ENCODE measurements at regions not wholly inside any gene's neighbourhood (a gene's known extent, or its start where the extent isn't known, plus 50 kb on each side); places are given as distances from the start of the nearest gene placed in this dataset.

- DNase-seq (ENCODE audit: low read depth, low spot score): no peak
These were observed 594.9 kb upstream of the IGFBP3 start for GRCh38 chr7:46515844-46516590.

- DNase-seq (ENCODE audit: low read depth, low spot score): no peak
These were observed 592.4 kb upstream of the IGFBP3 start for GRCh38 chr7:46513447-46513848.

- DNase-seq (ENCODE audit: low read depth, low spot score): no peak
These were observed 591.9 kb upstream of the IGFBP3 start for GRCh38 chr7:46512891-46513413.

- no peak for DNase-seq (ENCODE audit: low read depth, low spot score)
These were observed 590.6 kb upstream of the IGFBP3 start for GRCh38 chr7:46511442-46512215.

GRCh38 chr7:46508583-46508982, 587.5 kb upstream of the IGFBP3 start:
- DNase-seq (ENCODE audit: low read depth, low spot score): no peak

- no peak for DNase-seq (ENCODE audit: low read depth, low spot score)
These were observed 586.5 kb upstream of the IGFBP3 start for GRCh38 chr7:46507560-46507959.

- DNase-seq (ENCODE audit: low read depth, low spot score): no peak
These were observed 573.4 kb upstream of the IGFBP3 start for GRCh38 chr7:46494441-46494840.

GRCh38 chr7:46494028-46494427, 573.0 kb upstream of the IGFBP3 start:
- DNase-seq (ENCODE audit: low read depth, low spot score): no peak

- no peak for DNase-seq (ENCODE audit: low read depth, low spot score)
These were observed 572.1 kb upstream of the IGFBP3 start for GRCh38 chr7:46493196-46493595.

- DNase-seq (ENCODE audit: low read depth, low spot score): no peak
These were observed 571.4 kb upstream of the IGFBP3 start for GRCh38 chr7:46492466-46492865.

- no peak for DNase-seq (ENCODE audit: low read depth, low spot score)
These were observed 569.3 kb upstream of the IGFBP3 start for GRCh38 chr7:46490406-46490805.

- DNase-seq (ENCODE audit: low read depth, low spot score): no peak
These were observed 568.0 kb upstream of the IGFBP3 start for GRCh38 chr7:46489106-46489505.

- no peak for DNase-seq (ENCODE audit: low read depth, low spot score)
These were observed 567.5 kb upstream of the IGFBP3 start for GRCh38 chr7:46488607-46489006.

- DNase-seq (ENCODE audit: low read depth, low spot score): no peak
These were observed 565.5 kb upstream of the IGFBP3 start for GRCh38 chr7:46486256-46487206.

- no peak for DNase-seq (ENCODE audit: low read depth, low spot score)
These were observed 564.5 kb upstream of the IGFBP3 start for GRCh38 chr7:46485481-46486065.

GRCh38 chr7:46484906-46485305, 563.8 kb upstream of the IGFBP3 start:
- no peak for DNase-seq (ENCODE audit: low read depth, low spot score)

GRCh38 chr7:46480619-46481018, 559.5 kb upstream of the IGFBP3 start:
- DNase-seq (ENCODE audit: low read depth, low spot score): no peak

GRCh38 chr7:46479680-46480079, 558.6 kb upstream of the IGFBP3 start:
- no peak for DNase-seq (ENCODE audit: low read depth, low spot score)

- DNase-seq (ENCODE audit: low read depth, low spot score): no peak
These were observed 557.0 kb upstream of the IGFBP3 start for GRCh38 chr7:46478046-46478445.

GRCh38 chr7:46468753-46469356, 547.8 kb upstream of the IGFBP3 start:
- DNase-seq (ENCODE audit: low read depth, low spot score): no peak

GRCh38 chr7:46463170-46463569, 542.1 kb upstream of the IGFBP3 start:
- DNase-seq (ENCODE audit: low read depth, low spot score): no peak

Data from pulmonary artery endothelial cell (primary cell).